OCI-LY3 (cell line): ENCODE measurements at regions not wholly inside any gene's neighbourhood (a gene's known extent, or its start where the extent isn't known, plus 50 kb on each side); places are given as distances from the start of the nearest gene placed in this dataset.

Source experiments
- H2AFZ ChIP-seq: fragments of 200-600, 300-600 bp; shearing (Covaris generic); 2 replicates; pipeline ENCODE4 v1.6.0; 2014; ENCODE audit warnings: antibody characterized with exemption, low read depth, low read length
- H3K27ac ChIP-seq: fragments of 200-600, 300-600 bp; sonication (generic); 2 replicates; pipeline ENCODE4 v1.5.1; 2014; ENCODE audit warnings: mild to moderate bottlenecking, low read length, moderate library complexity, mixed read lengths
- H3K27me3 ChIP-seq: fragments of 200-600, 300-600 bp; sonication (generic); 2 replicates; pipeline ENCODE4 v1.6.1; 2014; ENCODE audit warnings: low read depth, low read length, mixed read lengths
- H3K36me3 ChIP-seq: fragments of 200-600, 300-600 bp; sonication (generic); replicated peaks from 2 replicates; pipeline ENCODE3; 2014; ENCODE audit warnings: low read depth, low read length, mixed read lengths
- H3K4me1 ChIP-seq: fragments of 300-600, 200-600 bp; sonication (generic); 2 replicates; pipeline ENCODE4 v1.6.1; 2014; ENCODE audit warnings: low read length, mixed read lengths
- H3K4me2 ChIP-seq: fragments of 200-600, 300-600 bp; sonication (generic); 2 replicates; pipeline ENCODE4 v1.6.1; 2014; ENCODE audit warnings: low read length, mixed read lengths
- H3K4me3 ChIP-seq: fragments of 300-600, 200-600 bp; sonication (generic); 2 replicates; pipeline ENCODE4 v1.5.1; 2014; ENCODE audit warnings: antibody characterized with exemption, mild to moderate bottlenecking, low read length, moderate library complexity
- H3K79me2 ChIP-seq: fragments of 300-600, 200-600 bp; shearing (Covaris generic); 2 replicates; pipeline ENCODE4 v1.6.1; 2014; ENCODE audit warnings: mild to moderate bottlenecking, low read length, mixed read lengths
- H3K9ac ChIP-seq: fragments of 300-600, 200-600 bp; shearing (Covaris generic); 2 replicates; pipeline ENCODE4 v1.6.0; 2014; ENCODE audit warnings: mild to moderate bottlenecking, low read length, moderate library complexity
- H3K9me3 ChIP-seq: fragments of 200-600, 300-600 bp; shearing (Covaris generic); 2 replicates; pipeline ENCODE4 v1.6.1; 2014; ENCODE audit warnings: low read length, mixed read lengths; ENCODE audit not compliant: insufficient read depth
- H4K20me1 ChIP-seq: fragments of 200-600, 300-600 bp; sonication (generic); 2 replicates; pipeline ENCODE4 v1.6.1; 2016; ENCODE audit warnings: low read length, mixed read lengths; ENCODE audit not compliant: insufficient read depth
- EZH2phosphoT487 ChIP-seq: fragments of 200-600 bp; shearing (Covaris generic); IDR thresholded peaks from 2 replicates; pipeline ENCODE4 v1.6.1; 2018; ENCODE audit warnings: antibody characterized with exemption, mixed run types, low read depth
- TF ChIP-seq, protein P1 (sequence below): fragments of 200-600, 300-600 bp; sonication (generic); IDR thresholded peaks from 2 replicates; pipeline ENCODE4 v1.5.1; 2014; ENCODE audit warnings: antibody characterized with exemption, low read length, low read depth

DNA sequence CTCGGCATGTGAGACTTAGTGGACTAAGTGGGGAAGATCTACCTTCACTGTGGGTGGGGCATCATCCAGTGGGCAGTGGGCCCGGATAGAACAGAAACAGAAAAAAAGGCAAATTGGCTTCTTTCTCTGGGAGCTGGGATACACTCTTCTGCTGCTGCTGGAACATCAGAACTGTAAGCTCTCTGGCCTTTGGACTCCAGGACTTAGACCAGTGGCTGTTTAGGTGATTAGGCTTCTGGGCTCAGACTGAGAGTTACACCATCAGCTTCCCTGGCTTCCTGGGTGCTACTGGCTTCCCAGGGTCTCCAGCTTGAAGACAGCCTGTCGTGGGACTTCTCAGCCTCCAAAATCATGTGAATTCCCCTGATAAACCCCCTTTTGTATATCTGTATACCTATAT, 122.7 kb upstream of the SLC28A3 start:
- Histone ChIP-seq H3K79me2 (no peaks in the 10 kb centered on the region), H3K4me1 (peaks cover 4% of the 10 kb centered on the region; the same call in 1 of the 2 replicates), H3K4me3 (no peak overlapping the region), H3K9me3 (no peaks in the 10 kb centered on the region), H3K27me3 (no peaks in the 10 kb centered on the region), H2AFZ (no peak overlapping the region), H3K27ac (no peak overlapping the region), H3K4me2 (no peak overlapping the region), H4K20me1 (no peaks in the 10 kb centered on the region), H3K36me3 (no peaks in the 10 kb centered on the region), H3K9ac (no peak overlapping the region)
- no peak for TF ChIP-seq EZH2phosphoT487
- TF ChIP-seq, protein P1, sequence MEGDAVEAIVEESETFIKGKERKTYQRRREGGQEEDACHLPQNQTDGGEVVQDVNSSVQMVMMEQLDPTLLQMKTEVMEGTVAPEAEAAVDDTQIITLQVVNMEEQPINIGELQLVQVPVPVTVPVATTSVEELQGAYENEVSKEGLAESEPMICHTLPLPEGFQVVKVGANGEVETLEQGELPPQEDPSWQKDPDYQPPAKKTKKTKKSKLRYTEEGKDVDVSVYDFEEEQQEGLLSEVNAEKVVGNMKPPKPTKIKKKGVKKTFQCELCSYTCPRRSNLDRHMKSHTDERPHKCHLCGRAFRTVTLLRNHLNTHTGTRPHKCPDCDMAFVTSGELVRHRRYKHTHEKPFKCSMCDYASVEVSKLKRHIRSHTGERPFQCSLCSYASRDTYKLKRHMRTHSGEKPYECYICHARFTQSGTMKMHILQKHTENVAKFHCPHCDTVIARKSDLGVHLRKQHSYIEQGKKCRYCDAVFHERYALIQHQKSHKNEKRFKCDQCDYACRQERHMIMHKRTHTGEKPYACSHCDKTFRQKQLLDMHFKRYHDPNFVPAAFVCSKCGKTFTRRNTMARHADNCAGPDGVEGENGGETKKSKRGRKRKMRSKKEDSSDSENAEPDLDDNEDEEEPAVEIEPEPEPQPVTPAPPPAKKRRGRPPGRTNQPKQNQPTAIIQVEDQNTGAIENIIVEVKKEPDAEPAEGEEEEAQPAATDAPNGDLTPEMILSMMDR: no peak

DNA sequence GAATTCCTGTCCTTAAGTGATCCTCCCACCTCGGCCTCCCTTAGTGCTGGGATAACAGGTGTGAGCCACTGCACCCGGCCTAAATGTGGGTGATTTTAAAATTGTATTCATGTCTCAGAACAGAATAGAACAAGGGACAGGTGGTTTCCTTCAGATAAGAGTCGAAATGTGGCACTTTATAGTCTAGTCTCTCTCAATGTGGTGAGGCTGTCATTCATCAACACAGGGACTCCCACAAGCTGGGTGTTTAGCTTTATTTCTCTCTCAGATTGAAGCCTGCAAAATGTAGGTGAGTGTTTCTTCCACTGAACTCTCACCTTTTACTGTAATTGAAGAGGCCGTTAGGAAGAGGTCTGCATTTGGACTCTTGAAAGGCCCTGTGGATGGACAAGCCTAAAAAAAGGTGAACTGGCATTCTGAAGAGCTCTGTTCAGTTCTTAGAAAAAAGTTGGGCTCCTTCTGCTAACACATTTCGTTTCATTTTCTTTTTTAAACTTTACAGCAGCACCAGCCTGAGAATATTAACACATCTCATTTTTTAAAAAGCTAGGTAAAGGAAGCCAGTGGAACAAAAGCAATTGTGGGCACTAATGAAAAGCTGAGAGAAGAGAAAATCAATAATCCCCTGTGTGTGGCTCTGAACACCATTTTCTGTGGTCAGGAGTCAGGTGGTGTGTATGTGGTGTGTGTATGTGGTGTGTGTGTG, 126.2 kb upstream of the SLC28A3 start:
- no peak overlapping the region for H3K4me2 ChIP-seq
- peaks cover 4% of the 10 kb centered on the region; the same call in 1 of the 2 replicates for H3K4me1 ChIP-seq
- H3K79me2 ChIP-seq: no peaks in the 10 kb centered on the region
- no peaks in the 10 kb centered on the region for H3K9me3 ChIP-seq
- no peak overlapping the region for H3K4me3 ChIP-seq
- H4K20me1 ChIP-seq: no peaks in the 10 kb centered on the region
- H3K9ac ChIP-seq: no peak overlapping the region
- H2AFZ ChIP-seq: no peak overlapping the region
- H3K27ac ChIP-seq: no peak overlapping the region
- TF ChIP-seq, protein P1: no peak
- no peak for TF ChIP-seq EZH2phosphoT487
- no peaks in the 10 kb centered on the region for H3K36me3 ChIP-seq
- H3K27me3 ChIP-seq: no peaks in the 10 kb centered on the region

DNA sequence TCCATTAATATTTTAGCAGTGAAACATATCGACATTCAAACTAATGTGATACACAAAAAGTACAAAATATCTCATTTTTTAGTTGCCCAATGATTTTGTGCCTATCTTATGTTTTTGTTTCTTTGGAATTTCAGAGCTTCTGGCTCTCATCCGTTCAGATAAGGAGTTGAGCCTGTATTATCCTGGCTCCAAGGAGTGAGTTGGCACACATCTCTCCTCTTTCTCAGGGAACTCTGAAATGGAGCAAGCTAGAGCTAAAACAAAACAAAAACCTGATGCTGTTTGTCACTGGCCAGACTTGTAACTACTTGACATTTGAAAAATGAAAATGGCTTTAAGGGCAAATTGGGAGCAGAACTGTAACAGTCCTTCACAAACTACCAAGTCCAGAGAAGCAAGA, 131.3 kb upstream of the SLC28A3 start:
- Histone ChIP-seq H3K27me3 (no peaks in the 10 kb centered on the region), H3K36me3 (no peaks in the 10 kb centered on the region), H3K27ac (no peak overlapping the region), H3K79me2 (no peaks in the 10 kb centered on the region), H4K20me1 (no peaks in the 10 kb centered on the region), H2AFZ (no peak overlapping the region), H3K4me1 (no peaks in the 10 kb centered on the region), H3K9ac (no peak overlapping the region), H3K4me3 (no peak overlapping the region), H3K9me3 (no peaks in the 10 kb centered on the region; the same call in 1 of the 2 replicates), H3K4me2 (no peak overlapping the region)
- TF ChIP-seq, protein P1: no peak
- no peak for TF ChIP-seq EZH2phosphoT487

DNA sequence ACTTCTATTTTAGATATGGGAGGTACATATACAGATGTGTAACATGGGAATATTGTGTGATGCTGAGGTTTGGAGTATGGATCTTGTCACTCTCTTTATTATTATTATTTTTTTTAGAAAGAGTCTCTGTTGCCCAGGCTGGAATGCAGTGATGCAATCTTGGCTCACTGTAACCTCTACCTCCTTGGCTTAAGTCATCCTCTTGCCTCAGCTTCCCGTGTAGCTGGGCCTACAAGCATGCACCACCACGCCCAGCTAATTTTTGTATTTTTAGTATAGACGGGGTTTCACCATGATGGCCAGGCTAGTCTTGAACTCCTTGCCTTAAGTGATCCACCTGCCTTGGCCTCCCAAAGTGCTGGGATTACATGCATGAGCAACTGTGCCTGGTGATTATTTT, 138.4 kb upstream of the SLC28A3 start:
- no peaks in the 10 kb centered on the region for H4K20me1 ChIP-seq
- H3K4me2 ChIP-seq: no peak overlapping the region
- TF ChIP-seq, protein P1: no peak
- no peak for TF ChIP-seq EZH2phosphoT487
- no peak overlapping the region for H2AFZ ChIP-seq
- H3K27ac ChIP-seq: no peak overlapping the region
- no peaks in the 10 kb centered on the region for H3K79me2 ChIP-seq
- no peak overlapping the region for H3K4me3 ChIP-seq
- H3K36me3 ChIP-seq: no peaks in the 10 kb centered on the region
- H3K4me1 ChIP-seq: no peaks in the 10 kb centered on the region
- H3K9me3 ChIP-seq: no peaks in the 10 kb centered on the region; the same call in 1 of the 2 replicates
- no peak overlapping the region for H3K9ac ChIP-seq
- H3K27me3 ChIP-seq: no peaks in the 10 kb centered on the region
